ACC112 (cell line): ENCODE measurements at regions not wholly inside any gene's neighbourhood (a gene's known extent, or its start where the extent isn't known, plus 50 kb on each side); places are given as distances from the start of the nearest gene placed in this dataset.

Source experiments
- H2AFZ ChIP-seq: fragments of 200-600 bp; sonication (generic); one replicate; pipeline ENCODE4 v1.6.0; 2017; ENCODE audit warnings: antibody characterized with exemption, low read length; ENCODE audit not compliant: unreplicated experiment
- H3K27ac ChIP-seq: fragments of 200-600 bp; sonication (generic); 2 replicates; pipeline ENCODE4 v1.5.1; 2014; ENCODE audit warnings: low read depth, mild to moderate bottlenecking, antibody characterized with exemption, low read length, moderate library complexity
- H3K27me3 ChIP-seq: fragments of 200-600 bp; sonication (generic); 2 replicates; pipeline ENCODE4 v1.6.1; 2014; ENCODE audit warnings: mild to moderate bottlenecking, antibody characterized with exemption, low read length, moderate library complexity, mixed read lengths; ENCODE audit not compliant: insufficient read depth
- H3K36me3 ChIP-seq: fragments of 200-600 bp; sonication (generic); 2 replicates; pipeline ENCODE4 v1.6.1; 2016; ENCODE audit warnings: mild to moderate bottlenecking, antibody characterized with exemption, low read length, moderate library complexity, mixed read lengths; ENCODE audit not compliant: insufficient read depth
- H3K4me1 ChIP-seq: fragments of 200-600 bp; sonication (generic); one replicate; pipeline ENCODE4 v1.6.1; 2016; ENCODE audit warnings: low read length, mixed read lengths; ENCODE audit not compliant: insufficient read depth, unreplicated experiment, control insufficient read depth
- H3K4me3 ChIP-seq: fragments of 200-600 bp; sonication (generic); 2 replicates; pipeline ENCODE4 v1.5.1; 2014; ENCODE audit warnings: mild to moderate bottlenecking, low read depth, low read length
- H3K79me2 ChIP-seq: fragments of 200-600 bp; sonication (generic); one replicate; pipeline ENCODE4 v1.6.0; 2016; ENCODE audit warnings: low read length; ENCODE audit not compliant: control insufficient read depth, unreplicated experiment, insufficient read depth

- H3K4me3 ChIP-seq = no peak overlapping the region
- no peaks in the 10 kb centered on the region for H3K79me2 ChIP-seq
- no peaks in the 10 kb centered on the region for H3K36me3 ChIP-seq
- no peaks in the 10 kb centered on the region for H3K27me3 ChIP-seq
- H3K27ac ChIP-seq = no peak overlapping the region
- H3K4me1 ChIP-seq = peaks cover 13% of the 10 kb centered on the region
- no peak overlapping the region for H2AFZ ChIP-seq
These were observed 199.5 kb downstream of the GPAM start for GRCh38 chr10:111984057-111984456.

- peaks cover 13% of the 10 kb centered on the region for H3K4me1 ChIP-seq
- no peaks in the 10 kb centered on the region for H3K79me2 ChIP-seq
- no peak overlapping the region for H2AFZ ChIP-seq
- H3K27ac ChIP-seq = peak overlapping the region; percentile 72
- H3K36me3 ChIP-seq = no peaks in the 10 kb centered on the region
- H3K27me3 ChIP-seq = no peaks in the 10 kb centered on the region
- 0 out of 2 replicates have a peak overlapping the region, but pooled peaks have one; percentile 0 for H3K4me3 ChIP-seq
These were observed 197.5 kb downstream of the GPAM start for GRCh38 chr10:111986079-111986478.

- no peak overlapping the region for H3K4me3 ChIP-seq
- H2AFZ ChIP-seq = no peak overlapping the region
- no peaks in the 10 kb centered on the region for H3K36me3 ChIP-seq
- H3K4me1 ChIP-seq = peaks cover 13% of the 10 kb centered on the region
- no peaks in the 10 kb centered on the region for H3K79me2 ChIP-seq
- H3K27ac ChIP-seq = no peak overlapping the region
- no peaks in the 10 kb centered on the region for H3K27me3 ChIP-seq
These were observed 194.9 kb downstream of the GPAM start for GRCh38 chr10:111988646-111989045.

GRCh38 chr10:111989136-111989911 lies 194.2 kb downstream of the GPAM start:
- H3K4me1 ChIP-seq = peaks cover 13% of the 10 kb centered on the region
- H3K4me3 ChIP-seq = no peak overlapping the region
- no peak overlapping the region for H2AFZ ChIP-seq
- no peaks in the 10 kb centered on the region for H3K36me3 ChIP-seq
- no peaks in the 10 kb centered on the region for H3K79me2 ChIP-seq
- no peaks in the 10 kb centered on the region for H3K27me3 ChIP-seq
- H3K27ac ChIP-seq = no peak overlapping the region

GRCh38 chr10:111990734-111991133 lies 192.8 kb downstream of the GPAM start:
- no peak overlapping the region for H3K27ac ChIP-seq
- H3K4me1 ChIP-seq = peaks cover 10% of the 10 kb centered on the region
- no peaks in the 10 kb centered on the region for H3K27me3 ChIP-seq
- no peaks in the 10 kb centered on the region for H3K79me2 ChIP-seq
- H3K36me3 ChIP-seq = no peaks in the 10 kb centered on the region
- no peak overlapping the region for H2AFZ ChIP-seq
- H3K4me3 ChIP-seq = no peak overlapping the region

GRCh38 chr10:111993321-111993720 lies 190.2 kb downstream of the GPAM start:
- Histone ChIP-seq H3K27ac (no peak overlapping the region), H3K27me3 (no peaks in the 10 kb centered on the region), H2AFZ (no peak overlapping the region), H3K36me3 (no peaks in the 10 kb centered on the region), H3K4me1 (no peaks in the 10 kb centered on the region), H3K79me2 (no peaks in the 10 kb centered on the region), H3K4me3 (no peak overlapping the region)

- H3K4me1 ChIP-seq = no peaks in the 10 kb centered on the region
- no peaks in the 10 kb centered on the region for H3K79me2 ChIP-seq
- no peak overlapping the region for H3K4me3 ChIP-seq
- H3K27ac ChIP-seq = no peak overlapping the region
- no peaks in the 10 kb centered on the region for H3K36me3 ChIP-seq
- H3K27me3 ChIP-seq = no peaks in the 10 kb centered on the region
- H2AFZ ChIP-seq = no peak overlapping the region
These were observed 189.6 kb downstream of the GPAM start for GRCh38 chr10:111993872-111994426.

- no peaks in the 10 kb centered on the region for H3K79me2 ChIP-seq
- H3K27ac ChIP-seq = no peak overlapping the region
- H3K36me3 ChIP-seq = no peaks in the 10 kb centered on the region
- H3K27me3 ChIP-seq = no peaks in the 10 kb centered on the region
- no peaks in the 10 kb centered on the region for H3K4me1 ChIP-seq
- no peak overlapping the region for H3K4me3 ChIP-seq
- H2AFZ ChIP-seq = no peak overlapping the region
These were observed 187.5 kb downstream of the GPAM start for GRCh38 chr10:111996103-111996502.

- H3K79me2 ChIP-seq = no peaks in the 10 kb centered on the region
These were observed 184.8 kb downstream of the GPAM start for GRCh38 chr10:111998728-111999127.

GRCh38 chr10:111999205-111999914 lies 184.2 kb downstream of the GPAM start:
- H3K4me3 ChIP-seq = no peak overlapping the region
- H3K36me3 ChIP-seq = no peaks in the 10 kb centered on the region
- H3K79me2 ChIP-seq = no peaks in the 10 kb centered on the region
- H3K4me1 ChIP-seq = no peaks in the 10 kb centered on the region
- H2AFZ ChIP-seq = no peak overlapping the region
- H3K27me3 ChIP-seq = no peaks in the 10 kb centered on the region
- no peak overlapping the region for H3K27ac ChIP-seq

More at GRCh38 chr10:111998728-111999127, 184.8 kb downstream of the GPAM start:
- H3K27me3 ChIP-seq = no peaks in the 10 kb centered on the region
- no peak overlapping the region for H3K4me3 ChIP-seq
- H3K27ac ChIP-seq = no peak overlapping the region
- no peaks in the 10 kb centered on the region for H3K4me1 ChIP-seq
- H2AFZ ChIP-seq = no peak overlapping the region
- H3K36me3 ChIP-seq = no peaks in the 10 kb centered on the region
